ENCODE measurements at regions not wholly inside any gene's neighbourhood (a gene's known extent, or its start where the extent isn't known, plus 50 kb on each side); places are given as distances from the start of the nearest gene placed in this dataset.

GRCh38 chr11:36837831-36838437 lies 239.9 kb upstream of the RAG2 start:
- no peak for TF ChIP-seq POLR2A (IDR thresholded peaks at IDR 0.05; ENCODE audit: low read depth, low read length)
- no peak for DNase-seq (ENCODE audit: insufficient read length)
- FAIRE-seq = no peak

DNA sequence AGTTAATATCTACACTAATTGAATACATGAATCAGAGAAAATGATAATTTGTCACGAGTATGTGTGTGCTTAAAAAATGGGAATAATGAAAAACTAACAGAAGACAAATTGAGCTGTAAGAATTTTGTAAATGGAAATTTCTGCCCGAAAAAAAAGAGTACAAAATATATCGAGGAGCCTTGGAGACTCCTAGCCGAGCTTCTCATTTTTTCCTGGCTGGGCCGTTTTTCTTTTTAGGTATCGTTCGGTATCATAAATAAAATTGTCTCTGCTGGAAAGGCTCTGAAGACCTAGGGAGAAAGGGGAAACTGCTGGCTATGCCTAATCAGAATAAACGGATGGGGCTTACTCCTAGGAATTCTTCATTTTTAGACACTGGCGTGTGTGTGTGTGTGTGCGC lies 227.2 kb upstream of the RAG2 start:
- FAIRE-seq = no peak
- no peak for TF ChIP-seq POLR2AphosphoS5 (IDR thresholded peaks at IDR 0.05; ENCODE audit: low read depth, low read length)
- TF ChIP-seq TAF1 (IDR thresholded peaks at IDR 0.05; ENCODE audit: borderline replicate concordance, low read depth, low read length) = no peak
- TF ChIP-seq POLR2A (IDR thresholded peaks at IDR 0.05; ENCODE audit: low read depth, low read length) = no peak
- DNase-seq (ENCODE audit: insufficient read length) = no peak

GRCh38 chr11:36824349-36824748 lies 226.3 kb upstream of the RAG2 start:
- TF ChIP-seq TAF1 (IDR thresholded peaks at IDR 0.05; ENCODE audit: borderline replicate concordance, low read depth, low read length) = no peak
- TF ChIP-seq POLR2A (IDR thresholded peaks at IDR 0.05; ENCODE audit: low read depth, low read length) = no peak
- TF ChIP-seq POLR2AphosphoS5 (IDR thresholded peaks at IDR 0.05; ENCODE audit: low read depth, low read length) = no peak
- no peak for FAIRE-seq
- DNase-seq (ENCODE audit: insufficient read length) = no peak

DNA sequence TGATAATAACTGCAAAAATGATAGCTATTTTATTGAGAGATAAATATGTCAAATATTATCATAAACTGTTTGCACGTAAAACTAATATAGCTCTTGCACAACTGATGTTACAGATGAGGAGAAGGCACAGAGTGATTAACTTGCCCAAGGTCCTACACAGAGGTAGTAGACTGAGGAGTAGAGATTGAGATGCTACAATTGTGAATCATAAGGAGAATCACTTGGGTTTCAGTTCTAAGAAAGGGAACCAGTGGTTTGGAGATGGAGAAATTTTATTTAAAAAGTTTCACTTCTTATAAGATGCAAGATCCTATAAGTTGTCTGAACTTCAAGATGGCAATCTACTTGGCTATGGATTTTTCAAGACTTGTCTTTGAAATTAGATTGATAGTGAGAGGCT lies 224.8 kb upstream of the RAG2 start:
- FAIRE-seq (no peak), DNase-seq (ENCODE audit: insufficient read length) (no peak)
- TF ChIP-seq POLR2A (IDR thresholded peaks at IDR 0.05; ENCODE audit: low read depth, low read length) (no peak), TAF1 (IDR thresholded peaks at IDR 0.05; ENCODE audit: borderline replicate concordance, low read depth, low read length) (no peak), POLR2AphosphoS5 (IDR thresholded peaks at IDR 0.05; ENCODE audit: low read depth, low read length) (no peak)

DNA sequence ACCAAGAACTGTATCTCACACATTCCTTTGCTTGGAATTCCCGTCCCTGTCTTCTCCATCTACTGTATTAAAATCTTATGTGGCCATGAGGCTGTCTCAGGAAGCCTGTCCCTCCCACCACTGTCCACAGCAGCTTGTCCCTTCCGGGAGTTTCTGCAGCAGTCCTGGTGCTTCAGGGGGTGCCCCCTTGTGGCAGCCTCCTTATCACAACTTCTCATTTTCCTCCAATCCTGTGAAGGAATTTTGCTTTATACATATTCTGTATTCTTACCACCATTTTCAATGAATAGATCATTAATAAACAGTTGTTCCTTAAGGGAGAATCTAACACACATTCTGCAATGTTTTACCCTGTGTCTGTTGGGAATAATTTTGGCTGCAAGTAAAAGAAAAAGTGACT lies 220.4 kb upstream of the RAG2 start:
- FAIRE-seq (no peak), DNase-seq (ENCODE audit: insufficient read length) (no peak)
- TF ChIP-seq POLR2A (IDR thresholded peaks at IDR 0.05; ENCODE audit: low read depth, low read length) = no peak
- no peak for TF ChIP-seq POLR2AphosphoS5 (IDR thresholded peaks at IDR 0.05; ENCODE audit: low read depth, low read length)
- no peak for TF ChIP-seq TAF1 (IDR thresholded peaks at IDR 0.05; ENCODE audit: borderline replicate concordance, low read depth, low read length)

DNA sequence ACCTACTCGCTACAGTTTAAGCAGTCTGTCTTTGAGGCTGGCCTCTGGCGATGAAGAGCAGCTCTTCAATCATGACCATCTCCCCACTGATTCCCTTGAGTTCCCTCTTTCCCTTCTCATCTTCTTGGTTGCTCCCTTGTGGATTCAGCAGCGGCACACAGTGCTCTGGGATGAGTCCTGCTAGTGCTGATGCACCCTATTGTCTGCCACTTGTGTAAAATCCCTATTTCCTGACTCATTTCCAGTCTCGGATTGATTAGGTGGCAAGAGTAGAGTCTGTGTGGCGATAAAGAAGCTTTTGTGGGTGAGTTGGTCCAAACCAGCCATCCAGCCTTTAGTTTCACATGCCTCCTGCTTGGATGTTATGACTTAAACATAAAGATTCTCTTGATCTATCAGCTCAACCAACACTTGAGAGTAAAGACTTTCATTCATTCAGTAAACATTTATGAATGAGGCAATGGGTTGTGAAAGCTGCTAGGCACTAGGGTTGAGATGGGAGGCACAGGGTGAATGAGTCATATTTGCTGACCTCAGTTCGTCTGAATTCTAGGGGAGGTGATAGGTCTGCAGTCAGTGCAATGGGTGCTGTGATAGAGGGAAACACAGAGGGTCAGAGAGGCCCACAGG lies 219.4 kb upstream of the RAG2 start:
- TF ChIP-seq POLR2AphosphoS5 (IDR thresholded peaks at IDR 0.05; ENCODE audit: low read depth, low read length) (no peak), TAF1 (IDR thresholded peaks at IDR 0.05; ENCODE audit: borderline replicate concordance, low read depth, low read length) (no peak), POLR2A (IDR thresholded peaks at IDR 0.05; ENCODE audit: low read depth, low read length) (no peak)
- no peak for DNase-seq (ENCODE audit: insufficient read length)
- no peak for FAIRE-seq

DNA sequence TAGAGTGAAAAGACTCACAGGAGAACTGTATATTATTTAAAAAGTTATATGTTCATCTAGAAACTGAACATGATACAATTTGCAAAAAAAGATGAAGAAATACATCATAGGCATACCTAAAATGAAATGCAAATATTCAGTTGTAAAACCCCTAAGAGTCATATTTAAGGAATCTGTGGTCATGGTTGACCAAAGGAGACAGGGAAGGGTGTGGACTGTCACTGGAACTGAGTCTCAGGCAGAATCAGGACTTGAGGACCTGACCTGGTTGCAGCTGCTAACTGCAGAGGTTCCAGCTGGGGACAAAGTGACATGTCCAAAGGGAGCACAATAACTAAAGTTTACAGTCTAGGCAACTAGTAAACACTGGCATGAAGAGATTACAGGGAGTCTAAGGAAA lies 211.3 kb upstream of the RAG2 start:
- TF ChIP-seq POLR2A (IDR thresholded peaks at IDR 0.05; ENCODE audit: low read depth, low read length) (no peak), TAF1 (IDR thresholded peaks at IDR 0.05; ENCODE audit: borderline replicate concordance, low read depth, low read length) (no peak), POLR2AphosphoS5 (IDR thresholded peaks at IDR 0.05; ENCODE audit: low read depth, low read length) (no peak)
- DNase-seq (ENCODE audit: insufficient read length) = no peak
- FAIRE-seq = no peak

DNA sequence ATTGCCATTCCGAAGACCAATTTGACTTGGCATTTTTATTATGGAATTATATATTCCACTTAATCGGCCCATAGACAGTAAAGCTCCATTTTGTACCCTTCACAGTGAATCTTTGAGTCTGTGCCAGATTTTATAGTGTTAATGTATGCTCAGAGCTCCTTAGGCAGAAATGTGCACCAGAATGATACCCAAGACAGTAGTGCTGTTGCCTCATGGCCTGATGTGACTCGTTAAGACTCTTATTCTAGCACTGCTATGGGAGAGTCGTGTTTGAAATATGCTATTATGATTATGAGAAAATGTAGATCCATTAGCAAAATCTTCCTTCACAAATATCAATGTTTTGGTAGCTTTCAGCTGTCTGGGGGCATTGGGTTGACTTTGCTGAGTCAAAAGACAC lies 209.8 kb upstream of the RAG2 start:
- no peak for TF ChIP-seq POLR2A (IDR thresholded peaks at IDR 0.05; ENCODE audit: low read depth, low read length)
- TF ChIP-seq TAF1 (IDR thresholded peaks at IDR 0.05; ENCODE audit: borderline replicate concordance, low read depth, low read length) = no peak
- no peak for TF ChIP-seq POLR2AphosphoS5 (IDR thresholded peaks at IDR 0.05; ENCODE audit: low read depth, low read length)
- FAIRE-seq (no peak), DNase-seq (ENCODE audit: insufficient read length) (no peak)

DNA sequence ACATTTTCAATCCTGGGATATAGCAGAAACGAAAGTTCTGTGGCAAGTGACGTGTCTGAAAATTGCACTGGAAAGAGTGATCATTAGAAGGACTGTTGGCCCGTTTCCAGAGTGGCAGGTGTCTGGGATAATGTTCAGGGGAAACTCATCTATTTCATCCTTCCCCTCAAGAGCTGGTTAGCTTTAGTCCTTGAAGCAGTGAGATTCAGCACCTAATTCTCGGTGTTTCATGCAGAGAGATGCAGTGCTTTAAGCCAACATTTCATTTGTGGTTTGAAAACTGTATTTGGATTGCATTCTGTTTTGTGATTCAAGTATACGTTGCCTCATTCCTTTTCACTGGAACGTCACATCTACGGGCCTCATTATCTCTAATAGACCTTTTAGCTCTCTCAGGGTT lies 205.0 kb upstream of the RAG2 start:
- FAIRE-seq = no peak
- TF ChIP-seq POLR2A (IDR thresholded peaks at IDR 0.05; ENCODE audit: low read depth, low read length) (no peak), POLR2AphosphoS5 (IDR thresholded peaks at IDR 0.05; ENCODE audit: low read depth, low read length) (no peak), TAF1 (IDR thresholded peaks at IDR 0.05; ENCODE audit: borderline replicate concordance, low read depth, low read length) (no peak)
- DNase-seq (ENCODE audit: insufficient read length) = no peak

DNA sequence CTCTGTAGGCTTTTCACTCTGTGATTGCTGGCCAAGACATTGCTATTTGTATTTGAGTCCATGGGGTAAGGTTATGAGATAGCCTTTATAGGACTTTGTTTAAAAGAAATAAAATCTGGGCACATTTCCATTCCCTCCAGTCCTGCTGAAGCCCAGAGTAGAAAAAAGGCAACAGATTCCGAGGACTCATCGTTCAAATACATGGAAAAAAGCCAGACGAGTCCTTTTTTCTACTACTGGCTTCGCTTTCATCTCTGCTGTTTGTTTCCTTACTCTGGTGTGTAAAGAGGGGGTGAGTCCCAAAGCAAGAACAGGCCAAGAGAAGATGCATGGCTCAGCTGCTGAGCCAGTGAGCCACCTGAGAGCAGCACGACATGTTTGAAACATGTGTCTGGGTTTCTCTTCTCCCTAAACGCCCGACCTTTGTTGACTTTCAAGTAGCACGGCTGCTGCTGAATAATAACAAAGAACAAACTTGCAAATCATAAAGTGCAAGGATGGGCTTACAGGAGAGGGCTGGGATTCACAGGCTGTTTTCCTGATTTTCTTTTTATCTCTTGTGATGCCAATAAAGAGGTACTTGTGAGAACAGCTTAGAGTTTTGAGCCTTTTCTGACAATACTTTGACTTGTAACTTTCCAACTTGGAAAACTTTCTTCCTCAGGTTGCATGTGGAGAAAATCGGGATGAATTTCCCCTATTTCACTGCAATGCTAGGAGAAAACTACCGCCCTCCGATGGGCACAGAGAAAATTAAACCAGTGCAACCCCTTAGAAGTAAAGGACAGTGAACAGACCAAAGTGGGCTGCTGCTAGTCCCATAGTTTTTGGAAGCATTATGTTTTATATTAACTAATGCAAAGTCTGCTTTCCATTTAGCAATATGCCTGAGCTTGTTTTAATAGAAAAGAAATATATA lies 195.2 kb upstream of the RAG2 start:
- no peak for DNase-seq (ENCODE audit: insufficient read length)
- TF ChIP-seq TAF1 (IDR thresholded peaks at IDR 0.05; ENCODE audit: borderline replicate concordance, low read depth, low read length) (no peak), POLR2A (IDR thresholded peaks at IDR 0.05; ENCODE audit: low read depth, low read length) (no peak), POLR2AphosphoS5 (IDR thresholded peaks at IDR 0.05; ENCODE audit: low read depth, low read length) (no peak)
- no peak for FAIRE-seq

- no peak for DNase-seq (ENCODE audit: insufficient read length)
- FAIRE-seq = no peak
- TF ChIP-seq TAF1 (IDR thresholded peaks at IDR 0.05; ENCODE audit: borderline replicate concordance, low read depth, low read length) (no peak), POLR2A (IDR thresholded peaks at IDR 0.05; ENCODE audit: low read depth, low read length) (no peak), POLR2AphosphoS5 (IDR thresholded peaks at IDR 0.05; ENCODE audit: low read depth, low read length) (no peak)
Observed at GRCh38 chr11:36791957-36792356, 193.9 kb upstream of the RAG2 start.

DNA sequence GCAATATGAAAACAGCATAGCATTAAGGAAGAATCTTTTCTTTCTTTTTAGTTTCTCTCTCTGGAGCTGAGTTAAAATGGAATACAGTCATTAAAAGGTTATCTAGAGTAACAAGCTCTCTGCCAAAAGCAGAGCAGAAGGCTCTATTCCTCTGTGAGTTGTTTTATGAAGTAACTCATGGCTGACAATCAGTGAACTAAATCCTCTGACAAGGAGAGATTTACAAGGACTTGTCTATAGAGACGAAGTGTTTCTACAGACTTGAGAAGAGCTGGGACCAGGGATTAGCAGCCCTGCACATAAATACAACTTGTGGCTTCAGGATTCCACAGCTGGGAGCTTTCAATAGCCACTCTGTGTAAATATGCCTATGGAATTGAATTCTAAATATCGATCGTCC lies 192.5 kb upstream of the RAG2 start:
- no peak for TF ChIP-seq POLR2AphosphoS5 (IDR thresholded peaks at IDR 0.05; ENCODE audit: low read depth, low read length)
- no peak for TF ChIP-seq TAF1 (IDR thresholded peaks at IDR 0.05; ENCODE audit: borderline replicate concordance, low read depth, low read length)
- no peak for TF ChIP-seq POLR2A (IDR thresholded peaks at IDR 0.05; ENCODE audit: low read depth, low read length)
- FAIRE-seq (no peak), DNase-seq (ENCODE audit: insufficient read length) (no peak)
